Brain pericyte (primary cell): ENCODE measurements at regions not wholly inside any gene's neighbourhood (a gene's known extent, or its start where the extent isn't known, plus 50 kb on each side); places are given as distances from the start of the nearest gene placed in this dataset.

Experiments used
- DNase-seq: peaks from one replicate; pipeline ENCODE4 v3.0.0-alpha.2; 2012; ENCODE audit warnings: low read depth, low spot score

DNA sequence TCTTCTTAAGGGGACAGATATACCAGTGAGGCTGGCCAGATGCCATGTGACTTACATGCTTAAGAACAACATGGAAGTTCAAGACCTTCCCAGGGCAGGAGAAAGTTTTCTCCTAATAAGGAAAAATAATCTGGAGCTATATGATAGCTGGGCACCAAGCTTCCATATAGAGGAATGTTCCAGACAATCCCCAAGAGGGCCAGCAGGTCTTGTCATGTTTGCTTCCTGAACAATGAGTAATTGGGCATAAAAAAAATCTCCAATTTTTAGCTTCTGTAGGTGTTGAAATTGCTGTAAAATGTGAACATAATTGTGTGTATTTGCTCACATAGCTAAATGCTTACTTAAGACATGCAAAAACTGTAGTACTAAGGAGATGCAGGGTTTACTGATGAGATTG lies 809.5 kb upstream of the PIK3C3 start:
- no peak for DNase-seq

DNA sequence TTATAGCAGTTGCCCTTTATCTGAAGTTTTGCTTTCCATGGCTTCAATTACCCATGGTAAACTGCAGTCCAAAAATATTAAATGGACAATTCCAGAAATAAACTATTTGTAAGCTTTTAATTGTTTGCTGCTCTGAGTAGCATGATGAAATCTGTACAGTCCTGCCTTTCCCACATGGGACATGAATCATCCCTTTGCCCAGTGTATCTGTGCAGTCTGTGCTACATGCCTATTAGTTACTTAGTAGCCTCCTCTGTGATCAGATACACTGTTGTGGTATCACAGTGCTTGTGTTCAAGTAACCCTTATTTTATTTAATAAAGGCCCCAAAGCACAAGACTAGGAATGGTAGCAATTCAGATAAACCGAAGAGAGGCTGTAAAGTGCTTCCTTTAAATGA lies 810.6 kb upstream of the PIK3C3 start:
- DNase-seq = no peak

DNA sequence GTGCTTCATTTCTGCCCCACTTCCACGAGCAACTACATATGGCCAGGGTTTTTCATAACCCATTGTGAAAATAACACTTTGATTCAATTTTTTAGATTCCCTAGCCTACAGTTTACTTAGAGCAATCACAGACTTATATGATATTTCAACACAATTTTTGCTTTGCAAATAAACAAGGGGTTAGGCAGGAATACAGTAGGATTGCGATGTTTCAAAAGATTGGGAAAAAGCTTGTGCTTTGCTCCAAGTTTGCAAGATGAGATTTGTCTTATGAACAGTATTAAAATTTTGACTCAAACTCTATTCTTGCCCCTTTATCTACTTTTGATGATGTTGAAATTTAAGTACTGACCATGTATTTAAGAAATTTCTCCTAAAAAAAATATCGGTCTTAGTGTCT lies 814.5 kb upstream of the PIK3C3 start:
- no peak for DNase-seq

DNA sequence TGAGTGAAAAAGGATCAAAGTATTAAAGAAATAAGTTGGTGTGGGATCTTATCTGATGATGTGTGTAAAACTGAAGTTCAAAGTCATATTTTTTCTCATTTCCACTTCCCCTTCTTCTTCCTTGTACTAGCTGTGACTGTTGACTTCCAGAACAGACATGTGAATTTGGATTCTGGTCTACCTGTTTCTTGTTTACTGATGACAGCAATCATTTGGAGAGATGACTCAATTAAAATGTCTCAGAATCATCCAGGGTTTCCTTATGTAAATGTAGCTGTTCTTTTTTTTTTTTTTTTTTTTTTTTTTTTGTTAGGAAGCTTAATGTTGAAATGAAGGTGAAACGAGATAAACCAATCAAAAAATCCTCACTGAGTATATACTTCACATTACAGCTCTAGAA lies 819.9 kb upstream of the PIK3C3 start:
- DNase-seq = no peak

DNA sequence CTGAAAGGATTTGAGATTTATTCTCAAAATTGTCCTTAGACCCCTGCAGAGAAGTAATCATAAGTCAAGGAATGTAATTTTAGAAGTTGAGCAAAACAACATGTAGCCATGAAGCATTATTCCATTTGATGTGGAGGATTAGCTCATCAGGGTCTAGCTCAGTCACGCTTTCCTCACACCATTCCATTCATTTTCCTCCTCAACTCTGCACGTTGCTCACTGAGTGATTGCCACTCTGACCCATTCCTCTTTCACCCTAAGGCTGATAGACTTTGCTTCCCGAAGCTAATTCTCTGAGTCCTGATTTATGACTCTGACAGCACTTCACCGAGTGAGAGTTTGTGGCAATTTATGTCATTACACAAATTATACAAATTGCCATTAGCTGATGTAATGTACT lies 820.6 kb upstream of the PIK3C3 start:
- DNase-seq = no peak

DNA sequence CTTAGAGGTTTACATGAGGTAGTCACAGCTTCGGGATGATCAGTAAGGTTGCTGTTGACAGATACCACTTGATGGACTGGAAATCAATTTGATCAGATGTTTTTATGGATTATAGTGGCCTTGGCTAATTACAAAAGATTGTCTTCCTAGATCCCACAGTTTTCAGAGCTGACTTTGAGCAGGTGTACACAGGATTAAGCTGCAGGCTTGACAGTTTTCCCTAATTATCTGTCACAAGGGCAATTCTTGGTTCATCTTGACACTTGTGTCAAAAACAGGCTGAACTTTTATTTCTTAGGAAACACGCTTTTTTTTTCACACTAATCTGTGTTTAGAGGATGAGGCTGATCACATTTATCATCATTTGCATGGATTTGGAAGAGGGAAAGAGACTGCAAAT lies 824.0 kb upstream of the PIK3C3 start:
- no peak for DNase-seq

DNA sequence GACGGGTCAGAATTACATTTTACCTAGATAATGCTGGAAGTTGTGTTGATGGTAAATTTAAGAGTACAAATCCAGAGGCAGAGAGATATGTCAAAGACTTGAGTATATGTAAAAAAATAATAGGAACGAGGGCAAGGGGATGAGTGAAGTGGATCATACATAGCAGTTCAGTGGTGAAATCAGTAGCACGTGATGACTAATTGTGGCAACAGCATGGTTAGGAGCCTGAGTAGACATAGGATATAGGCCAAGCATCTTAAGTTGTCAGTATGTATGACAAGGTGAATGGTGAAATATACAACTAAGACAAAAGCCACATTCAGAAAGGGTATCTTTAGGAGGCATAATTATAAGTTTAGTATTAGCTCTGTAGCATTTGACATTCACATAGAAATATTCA lies 826.5 kb upstream of the PIK3C3 start:
- no peak for DNase-seq

DNA sequence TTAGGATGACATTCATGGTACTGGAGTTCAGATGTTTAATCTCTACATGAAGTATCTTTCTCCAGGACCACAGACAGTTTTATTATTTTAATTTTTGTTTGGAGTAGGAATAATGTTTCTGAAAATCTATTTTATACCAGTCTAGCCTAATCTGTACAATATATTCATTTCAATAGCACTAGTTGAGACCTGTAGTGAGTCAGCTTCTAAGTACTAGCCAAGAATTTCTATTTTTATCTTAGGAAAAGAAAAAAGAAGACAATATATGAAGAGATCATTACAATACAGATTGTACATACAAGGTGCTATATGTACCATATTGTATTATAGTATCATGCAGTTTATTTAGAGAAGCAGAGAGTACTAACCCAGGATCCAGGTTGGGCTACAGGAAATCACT lies 826.9 kb upstream of the PIK3C3 start:
- DNase-seq = no peak

DNA sequence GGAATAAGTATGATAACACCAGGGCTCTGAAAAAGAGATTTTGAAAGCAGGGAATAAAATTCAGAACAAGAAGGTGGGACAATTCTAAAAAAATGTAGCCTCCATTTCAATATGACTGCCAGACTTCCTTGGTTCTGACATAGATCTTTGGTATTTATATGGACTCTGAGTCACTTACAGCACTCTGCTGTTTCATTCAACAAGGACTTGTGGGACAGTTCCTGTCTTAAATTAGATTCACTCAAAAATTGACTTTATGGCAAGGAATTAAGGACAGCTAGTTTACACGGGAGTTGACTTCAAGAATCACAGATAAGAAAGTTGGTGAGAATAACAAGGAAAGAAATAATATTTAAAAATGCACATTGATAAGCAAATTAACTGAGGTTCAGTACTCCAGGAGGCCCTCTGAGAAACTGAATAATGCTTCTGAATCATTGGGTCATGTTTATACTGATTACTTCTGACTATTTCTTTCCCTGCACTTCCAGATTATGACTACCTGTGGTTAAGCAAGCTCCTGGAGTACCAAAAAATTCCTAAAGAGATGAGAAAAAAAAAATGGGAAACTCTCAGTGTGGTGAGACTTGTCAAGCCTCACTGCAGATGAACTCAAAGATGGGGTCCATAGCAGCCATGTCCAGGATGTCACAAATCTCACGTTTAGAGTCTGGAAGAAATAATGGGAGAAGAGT lies 828.3 kb upstream of the PIK3C3 start:
- no peak for DNase-seq

DNA sequence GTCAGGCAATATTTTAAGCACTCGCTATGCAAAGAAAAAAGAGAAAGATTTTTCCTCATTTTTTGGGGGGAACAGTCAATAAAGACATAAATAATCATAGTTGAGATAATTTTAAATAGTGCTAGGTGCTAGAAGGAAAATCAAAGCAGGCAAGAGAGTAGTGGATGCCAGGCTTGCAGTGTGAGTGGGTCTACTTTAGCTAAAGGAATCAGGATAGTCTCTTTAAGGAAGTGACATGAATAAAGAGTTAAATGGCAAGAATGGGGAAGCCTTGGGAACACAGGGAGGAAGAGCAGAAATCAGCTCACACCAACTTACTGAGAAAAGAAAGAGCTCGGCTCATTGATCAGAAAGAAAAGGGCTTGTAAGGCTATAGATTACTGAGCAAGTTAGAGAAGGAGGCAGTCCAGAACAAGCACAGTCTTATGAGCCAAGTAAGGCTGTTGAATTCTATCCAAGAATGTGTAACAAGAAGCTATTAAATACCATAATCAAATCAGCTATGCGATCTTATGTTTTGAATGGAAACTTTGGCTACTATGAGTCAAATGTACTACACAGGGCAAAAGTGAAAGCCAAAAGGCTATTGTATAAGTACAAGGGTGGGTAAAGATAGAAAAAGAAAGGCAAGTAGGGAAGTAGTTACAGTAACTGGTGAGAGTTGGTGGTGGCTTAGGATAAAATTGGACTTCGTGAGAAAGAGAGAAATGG lies 833.8 kb upstream of the PIK3C3 start:
- DNase-seq = no peak

DNA sequence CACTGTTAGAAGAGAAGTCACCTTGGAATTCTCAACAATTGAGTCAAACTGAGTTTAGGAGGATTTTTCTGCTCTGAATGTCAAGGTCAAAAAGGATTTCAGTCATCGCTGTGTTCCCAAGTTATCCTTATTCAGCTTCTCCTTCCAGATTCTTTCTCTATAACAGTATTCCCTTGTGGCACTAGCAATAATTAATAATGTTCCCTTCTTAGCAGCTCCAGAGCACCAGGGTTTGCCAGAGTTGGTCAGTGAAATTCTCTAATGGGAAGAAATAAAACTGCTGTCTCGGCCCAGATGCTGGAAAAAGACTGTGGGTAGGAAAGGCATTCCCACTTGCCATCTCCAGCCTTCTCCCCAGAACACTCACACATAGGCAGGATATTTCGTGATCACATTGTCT lies 836.0 kb upstream of the PIK3C3 start:
- no peak for DNase-seq

DNA sequence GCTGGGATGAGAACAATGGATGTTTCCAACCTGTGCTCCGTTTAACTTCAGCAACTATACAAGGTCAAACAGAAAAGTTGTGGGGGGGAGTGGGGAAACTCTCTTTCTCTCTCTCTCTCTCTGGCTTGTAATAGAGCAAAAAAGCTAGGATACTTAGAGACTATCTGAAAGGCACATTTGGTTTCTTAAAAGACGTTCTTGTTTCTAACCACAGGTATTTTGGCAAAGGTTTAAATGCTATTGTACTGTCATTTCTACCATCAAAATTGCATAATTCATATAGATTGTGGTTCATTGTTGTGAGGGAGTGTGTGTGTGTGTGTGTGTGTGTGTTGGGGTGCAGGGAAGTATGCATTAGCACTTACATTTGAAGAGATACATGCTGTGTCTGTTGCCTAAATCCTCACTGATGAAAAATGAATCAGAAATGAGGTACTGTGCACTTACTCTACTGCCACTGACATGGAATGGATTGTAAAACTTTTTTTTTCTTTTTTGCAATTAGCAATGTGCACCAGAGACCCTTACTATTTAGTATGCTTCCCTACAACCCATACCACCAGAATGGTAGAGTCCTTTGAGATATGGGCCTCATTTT lies 841.0 kb upstream of the PIK3C3 start:
- DNase-seq = no peak

DNA sequence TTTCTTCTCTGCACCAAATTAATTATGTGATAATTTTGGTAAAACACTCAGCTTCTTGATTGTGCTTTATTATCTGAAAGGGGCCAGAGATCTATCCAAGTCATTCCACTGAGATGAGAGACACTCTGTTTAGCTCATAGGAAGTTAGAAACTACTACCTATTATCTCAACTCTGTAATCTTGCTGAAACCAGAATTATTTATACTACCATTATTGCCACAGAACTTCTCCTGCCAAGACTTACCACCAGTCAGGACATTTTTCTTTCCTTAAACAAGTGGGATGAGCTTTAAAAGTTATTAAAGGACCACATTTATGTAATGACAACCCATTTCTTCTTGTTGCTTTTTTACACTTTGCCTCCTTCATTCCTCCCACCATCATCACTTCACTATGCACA lies 855.6 kb upstream of the PIK3C3 start:
- DNase-seq = no peak

DNA sequence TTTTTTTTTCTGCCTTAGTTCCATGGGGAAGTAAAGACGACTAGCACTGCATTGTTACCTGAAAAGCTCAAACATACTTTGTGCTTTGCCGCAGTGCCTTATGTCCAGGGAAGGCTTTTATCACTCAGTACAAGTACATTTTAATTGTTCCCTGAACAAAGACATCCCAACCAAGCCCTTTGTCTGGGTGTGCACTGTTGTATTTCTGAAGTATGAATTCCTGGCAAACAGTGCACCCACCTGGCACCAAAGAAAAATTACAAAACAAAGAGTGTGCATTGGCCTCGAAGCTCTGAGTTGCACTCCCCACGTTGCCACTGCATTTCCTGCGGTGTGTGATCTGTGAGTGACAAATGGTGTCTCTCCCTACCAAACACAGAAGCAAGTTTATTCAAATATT lies 858.5 kb upstream of the PIK3C3 start:
- no peak for DNase-seq

DNA sequence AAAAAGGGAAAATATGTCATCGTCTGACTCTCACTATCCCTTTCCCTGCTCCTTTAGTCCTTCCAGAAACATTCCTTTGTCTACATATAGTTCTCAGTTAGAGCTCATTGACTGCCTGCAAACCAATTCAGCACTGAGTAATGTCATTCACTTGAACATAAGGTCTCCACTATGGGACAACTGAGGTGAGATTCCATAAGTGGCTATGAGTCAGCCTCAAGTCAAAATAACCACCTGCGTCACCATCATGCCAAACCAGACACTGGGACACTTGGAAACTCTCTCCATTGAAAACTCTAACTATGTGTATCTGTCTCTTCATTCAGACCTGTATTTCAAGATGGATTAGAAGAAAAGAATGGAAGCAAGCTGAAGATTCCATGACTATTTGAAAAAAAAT lies 878.0 kb upstream of the PIK3C3 start:
- no peak for DNase-seq

DNA sequence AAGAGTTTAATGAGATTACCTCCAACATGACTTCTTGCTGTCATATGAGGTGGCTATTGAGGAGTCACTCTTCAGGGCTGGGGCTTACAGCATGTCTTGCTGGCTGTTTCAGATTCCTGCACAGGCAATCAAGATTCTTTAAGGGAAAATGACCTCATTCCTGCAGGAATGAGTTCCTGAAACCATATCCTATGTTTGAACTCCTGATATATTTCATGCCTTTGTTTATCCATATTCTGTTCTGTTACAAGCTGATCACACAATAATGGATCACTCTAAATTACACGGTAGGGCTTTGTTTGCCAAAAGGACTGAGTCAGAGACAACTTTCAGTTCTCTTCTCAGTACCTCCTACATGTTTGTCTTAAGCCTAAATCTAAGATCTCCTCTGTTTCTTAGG lies 879.8 kb upstream of the PIK3C3 start:
- no peak for DNase-seq

DNA sequence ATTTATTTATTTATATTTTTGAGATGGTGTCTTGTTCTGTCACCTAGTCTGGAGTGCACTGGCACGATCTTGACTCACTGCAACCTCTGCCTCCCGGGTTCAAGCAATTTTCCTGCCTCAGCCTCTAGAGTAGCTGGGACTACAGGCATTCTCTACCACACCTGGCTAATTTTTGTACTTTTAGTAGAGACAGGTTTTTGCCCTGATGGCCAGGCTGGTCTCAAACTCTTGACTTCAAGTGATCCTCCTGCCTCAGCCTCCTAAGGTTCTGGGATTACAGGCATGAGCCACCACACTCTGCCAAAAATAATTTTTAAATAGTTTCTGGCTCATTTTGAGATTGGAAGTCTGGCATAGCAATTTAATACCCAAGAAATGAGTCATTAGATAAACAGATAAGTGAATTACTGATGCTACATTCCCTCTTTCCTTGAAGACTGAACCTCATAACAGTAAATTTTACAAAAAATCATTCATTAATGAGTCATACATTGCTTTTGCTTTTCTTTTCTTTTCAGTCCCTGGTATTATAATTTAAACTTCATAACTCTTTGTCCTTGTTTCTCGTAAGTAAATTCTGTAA lies 881.6 kb upstream of the PIK3C3 start:
- DNase-seq = no peak

DNA sequence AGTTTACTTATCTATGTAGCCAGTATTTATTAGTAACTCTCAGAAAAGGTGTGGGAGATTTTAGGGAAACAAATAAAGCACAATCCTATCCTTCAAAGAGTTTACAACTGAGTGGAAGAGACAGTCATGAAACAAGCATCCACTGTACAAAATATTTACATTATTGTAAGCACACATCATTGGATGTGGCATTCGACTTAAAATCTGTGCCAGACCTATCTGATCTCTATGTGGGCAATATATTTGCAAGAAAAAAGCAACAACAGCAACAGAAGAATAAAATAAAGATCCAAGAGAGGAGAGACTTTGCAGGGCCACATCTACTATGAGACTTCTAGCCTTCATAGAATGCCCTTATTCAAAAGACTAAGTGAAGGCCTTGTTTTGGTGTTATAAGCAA lies 882.1 kb upstream of the PIK3C3 start:
- no peak for DNase-seq

DNA sequence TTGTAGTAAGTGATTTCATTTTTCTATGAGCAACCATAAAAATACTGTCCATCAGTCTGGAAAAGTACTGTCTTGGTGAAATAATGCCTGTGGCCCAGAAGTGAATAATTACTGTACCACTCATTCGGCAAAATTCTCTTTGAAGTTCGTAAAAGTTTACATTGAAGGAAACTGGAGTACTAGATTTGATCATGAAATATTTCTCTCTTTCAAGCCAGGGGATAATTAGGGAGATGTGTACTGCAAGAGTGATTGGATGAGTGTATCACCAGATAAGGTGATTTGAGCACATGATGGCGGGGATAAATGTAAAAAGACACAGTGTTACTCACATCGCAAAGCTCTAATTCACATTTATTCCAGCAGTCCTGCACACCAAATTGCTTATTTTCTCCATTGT lies 883.2 kb upstream of the PIK3C3 start:
- DNase-seq = no peak

DNA sequence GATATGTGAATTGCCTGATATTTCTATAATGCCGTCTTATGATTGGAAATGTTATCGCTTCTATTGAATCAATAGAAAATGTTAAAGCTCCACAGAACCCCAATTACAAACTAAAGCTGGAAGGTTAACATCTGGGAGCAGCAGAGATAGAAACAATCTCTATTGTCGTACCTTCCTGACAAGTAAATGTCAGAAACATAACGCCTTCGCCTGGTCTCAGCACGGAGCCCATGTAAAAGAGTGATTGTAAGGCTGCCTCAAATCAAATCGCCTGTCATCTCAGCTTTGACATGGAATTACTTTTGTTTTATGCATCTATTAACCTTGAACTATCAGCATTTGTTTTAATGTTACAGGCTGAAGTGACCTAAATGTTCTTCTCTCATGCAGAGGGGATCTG lies 885.9 kb upstream of the PIK3C3 start:
- no peak for DNase-seq

DNA sequence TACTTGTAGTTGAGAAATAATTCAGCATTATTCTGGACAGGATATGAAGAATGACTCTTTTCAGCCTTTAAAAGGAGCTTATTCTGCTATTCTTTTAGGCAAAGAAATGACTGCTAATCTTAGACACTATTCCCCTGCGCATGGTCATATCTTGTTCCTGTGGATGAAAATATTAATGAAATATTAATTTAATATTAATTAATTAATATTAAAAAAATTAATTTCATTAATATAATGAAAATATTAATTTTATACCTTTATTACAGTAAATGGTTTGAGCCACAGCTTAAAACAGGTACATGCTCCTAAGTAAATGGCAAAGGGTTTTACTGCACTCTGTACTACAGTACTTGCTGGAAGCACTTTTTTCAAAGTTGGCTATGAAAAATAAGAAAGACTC lies 890.1 kb upstream of the PIK3C3 start:
- DNase-seq = no peak

DNA sequence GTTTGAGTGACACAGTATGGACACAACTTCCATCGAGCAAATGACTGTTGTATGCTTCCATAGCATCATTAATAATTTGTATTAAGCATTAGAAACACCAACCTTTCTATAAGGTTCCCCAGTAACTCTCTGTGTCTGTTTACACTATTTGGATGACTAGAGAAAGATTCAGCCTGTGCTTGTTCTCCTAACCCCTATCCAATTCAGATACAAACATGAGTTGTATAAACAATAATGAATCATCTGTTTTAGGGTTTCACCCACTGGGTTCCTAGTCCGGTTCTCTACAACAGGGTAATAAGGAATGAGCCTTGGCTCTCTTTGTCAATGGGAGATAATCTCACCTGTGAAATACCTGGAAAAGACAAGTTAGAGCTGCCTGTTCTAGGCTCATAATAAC lies 894.1 kb upstream of the PIK3C3 start:
- no peak for DNase-seq

DNA sequence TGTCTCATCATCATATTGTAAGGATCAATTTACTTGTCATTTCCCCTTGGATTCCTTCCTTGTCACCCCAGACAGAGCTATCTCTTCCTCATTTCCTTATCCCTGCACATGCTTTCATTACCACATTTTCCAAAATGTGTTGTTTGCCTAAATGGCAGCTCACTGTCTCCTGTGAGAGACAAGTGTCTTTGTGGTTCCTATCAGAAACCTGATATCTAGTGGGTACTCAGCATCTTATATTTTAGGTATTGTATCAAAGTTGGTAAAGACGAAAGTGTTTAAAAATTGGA lies 896.0 kb upstream of the PIK3C3 start:
- no peak for DNase-seq
